Liver (tissue), 8 donors: ENCODE measurements at regions not wholly inside any gene's neighbourhood (a gene's known extent, or its start where the extent isn't known, plus 50 kb on each side); places are given as distances from the start of the nearest gene placed in this dataset.

ENCODE experiments used
- DNase-seq: peaks from one replicate; pipeline ENCODE4 v3.0.0-alpha.2; 2017; ENCODE audit warnings: low spot score
- H3K27ac ChIP-seq, 2 donors: one replicate each; pipeline ENCODE4 v1.7.0; 2013; ENCODE audit warnings: inconsistent platforms in 2 of 2, low read length in 2 of 2, control low read depth in 1 of 2, low read depth in 1 of 2, mild to moderate bottlenecking in 1 of 2
- H3K27me3 ChIP-seq, 4 donors: one replicate each; pipeline versions ENCODE4 v1.6.1 to v1.7.0; 2013; ENCODE audit warnings: low read length in 3 of 4, inconsistent platforms in 1 of 4, mild to moderate bottlenecking in 1 of 4, moderate library complexity in 1 of 4; ENCODE audit not compliant: control insufficient read depth in 4 of 4, insufficient read depth in 4 of 4
- H3K36me3 ChIP-seq, 4 donors: one replicate each; pipeline versions ENCODE4 v1.6.1 to v1.7.0; 2013; ENCODE audit warnings: low read length in 3 of 4, mild to moderate bottlenecking in 3 of 4, low read depth in 1 of 4, moderate library complexity in 1 of 4; ENCODE audit not compliant: control insufficient read depth in 4 of 4, insufficient read depth in 3 of 4
- H3K4me1 ChIP-seq, 4 donors: one replicate each; pipeline versions ENCODE4 v1.6.1 to v1.7.0; 2013; ENCODE audit warnings: low read length in 3 of 4, mild to moderate bottlenecking in 3 of 4, moderate library complexity in 1 of 4; ENCODE audit not compliant: control insufficient read depth in 4 of 4, insufficient read depth in 4 of 4
- H3K4me3 ChIP-seq, 3 donors: one replicate each; pipeline versions ENCODE4 v1.6.1 to v1.7.0; 2013; ENCODE audit warnings: low read length in 3 of 3, control low read depth in 1 of 3, low read depth in 1 of 3, mild to moderate bottlenecking in 1 of 3
- H3K9ac ChIP-seq, 2 donors: one replicate each; pipeline ENCODE4 v1.7.0; 2013; ENCODE audit warnings: low read length in 2 of 2, mild to moderate bottlenecking in 2 of 2, moderate library complexity in 2 of 2, control low read depth in 1 of 2, low read depth in 1 of 2
- H3K9me3 ChIP-seq, 4 donors: one replicate each; pipeline versions ENCODE4 v1.6.1 to v1.7.0; 2013; ENCODE audit warnings: low read length in 3 of 4; ENCODE audit not compliant: control insufficient read depth in 4 of 4
- ATF3 ChIP-seq: IDR thresholded peaks from 2 replicates; pipeline ENCODE4 v1.6.1; 2016; ENCODE audit warnings: antibody characterized with exemption
- CTCF ChIP-seq: fragments of 150-350 bp; IDR thresholded peaks from 2 replicates; pipeline ENCODE4 v1.5.1; 2017; ENCODE audit warnings: improper control_type of control experiment, low read depth, low read length; ENCODE audit not compliant: missing input control
- EGR1 ChIP-seq, 2 donors: IDR thresholded peaks; 2 replicates each; pipeline ENCODE4 v1.6.1; 2016 to 2018; ENCODE audit warnings: antibody characterized with exemption in 2 of 2, low read depth in 2 of 2
- FOXA1 ChIP-seq: IDR thresholded peaks from 2 replicates; pipeline ENCODE4 v1.6.1; 2016; ENCODE audit warnings: antibody characterized with exemption
- FOXA2 ChIP-seq: IDR thresholded peaks from 2 replicates; pipeline ENCODE4 v1.6.1; 2016; ENCODE audit warnings: antibody characterized with exemption
- GABPA ChIP-seq, 2 donors: IDR thresholded peaks in 1 of 2; conservative IDR thresholded peaks in 1 of 2; 2 replicates each; pipeline ENCODE4 v1.6.1; 2016; ENCODE audit warnings: antibody characterized with exemption in 2 of 2, mild to moderate bottlenecking in 1 of 2, moderate library complexity in 1 of 2
- HNF4A ChIP-seq, 2 donors: conservative IDR thresholded peaks; 2 replicates each; pipeline ENCODE4 v1.6.1; 2016; ENCODE audit warnings: antibody characterized with exemption in 2 of 2, mild to moderate bottlenecking in 2 of 2
- HNF4G ChIP-seq: IDR thresholded peaks from 2 replicates; pipeline ENCODE4 v1.6.1; 2016; ENCODE audit warnings: antibody characterized with exemption
- JUND ChIP-seq, 2 donors: IDR thresholded peaks; 2 replicates each; pipeline ENCODE4 v1.6.1; 2016; ENCODE audit warnings: antibody characterized with exemption in 2 of 2
- MAX ChIP-seq: IDR thresholded peaks from 2 replicates; pipeline ENCODE4 v1.6.1; 2016; ENCODE audit warnings: antibody characterized with exemption
- RAD21 ChIP-seq, 2 donors: IDR thresholded peaks; 2 replicates each; pipeline ENCODE4 v1.6.1; 2016; ENCODE audit warnings: antibody characterized with exemption in 2 of 2, mild to moderate bottlenecking in 2 of 2
- REST ChIP-seq: IDR thresholded peaks from 2 replicates; pipeline ENCODE4 v1.6.1; 2016; ENCODE audit warnings: antibody characterized with exemption, mild to moderate bottlenecking
- RXRA ChIP-seq, 2 donors: IDR thresholded peaks; 2 replicates each; pipeline ENCODE4 v1.6.1; 2017 to 2018; ENCODE audit warnings: antibody characterized with exemption in 2 of 2, mild to moderate bottlenecking in 1 of 2
- SP1 ChIP-seq: IDR thresholded peaks from 2 replicates; pipeline ENCODE4 v1.6.1; 2018; ENCODE audit warnings: antibody characterized with exemption, mild to moderate bottlenecking
- YY1 ChIP-seq: IDR thresholded peaks from 2 replicates; pipeline ENCODE4 v1.6.1; 2016; ENCODE audit warnings: antibody characterized with exemption, mild to moderate bottlenecking
- WGBS: extraction: QIAGEN DNeasy Blood & Tissue Kit; methylation state at CpG from one replicate; pipeline ENCODE4 v1.1.7; 2013; 5-methylcytosine and 5-hydroxymethylcytosine counted together
- donor health status: healthy.
- donor health status: healthy.
- donor health status: healthy.
- donor health status: healthy.
- donor health status: healthy.

GRCh38 chr14:98943907-98944306, 328.1 kb downstream of the BCL11B start:
- WGBS = 89% methylated on average over 6 of the region's 6 CpGs

GRCh38 chr14:98944989-98945388, 327.0 kb downstream of the BCL11B start:
- no peaks in the 10 kb centered on the region for H3K36me3 ChIP-seq
- WGBS = 57% methylated on average over 5 of the region's 5 CpGs
- H3K4me1 ChIP-seq = no peaks in the 10 kb centered on the region
- H3K27ac ChIP-seq = no peak overlapping the region
- no peak overlapping the region for H3K4me3 ChIP-seq
- no peak for DNase-seq
- H3K9ac ChIP-seq = no peak overlapping the region
- no peaks in the 10 kb centered on the region for H3K9me3 ChIP-seq
- H3K27me3 ChIP-seq = peaks cover 0 to 2% (median 0%) of the 10 kb centered on the region in 4 donors
- TF ChIP-seq FOXA1 (no peak), ATF3 (no peak), CTCF (no peak), EGR1 (IDR thresholded peaks at IDR 0.05; ENCODE audit: low read depth in 2 of 2) (no peak), MAX (no peak), HNF4A (conservative IDR thresholded peaks at IDR 0.05) (no peak), JUND (IDR thresholded peaks at IDR 0.05) (no peak), RXRA (IDR thresholded peaks at IDR 0.05) (no peak)

More at GRCh38 chr14:98943907-98944306, 328.1 kb downstream of the BCL11B start:
- H3K4me3 ChIP-seq = no peak overlapping the region
- H3K36me3 ChIP-seq = no peaks in the 10 kb centered on the region
- no peaks in the 10 kb centered on the region for H3K4me1 ChIP-seq
- H3K27me3 ChIP-seq = peaks cover 0 to 2% (median under 1%) of the 10 kb centered on the region in 4 donors
- TF ChIP-seq EGR1 (IDR thresholded peaks at IDR 0.05; ENCODE audit: low read depth in 2 of 2) (no peak), ATF3 (no peak), GABPA (IDR thresholded peaks at IDR 0.05 in 1 of 2, conservative IDR thresholded peaks at IDR 0.05 in 1 of 2) (no peak), HNF4G (no peak), YY1 (no peak), REST (no peak), FOXA2 (no peak), CTCF (no peak), RAD21 (IDR thresholded peaks at IDR 0.05) (no peak), SP1 (no peak)
- no peak for DNase-seq
- no peaks in the 10 kb centered on the region for H3K9me3 ChIP-seq
- no peak overlapping the region for H3K27ac ChIP-seq
- no peak overlapping the region for H3K9ac ChIP-seq
